ENCODE measurements at regions not wholly inside any gene's neighbourhood (a gene's known extent, or its start where the extent isn't known, plus 50 kb on each side); places are given as distances from the start of the nearest gene placed in this dataset.

DNA sequence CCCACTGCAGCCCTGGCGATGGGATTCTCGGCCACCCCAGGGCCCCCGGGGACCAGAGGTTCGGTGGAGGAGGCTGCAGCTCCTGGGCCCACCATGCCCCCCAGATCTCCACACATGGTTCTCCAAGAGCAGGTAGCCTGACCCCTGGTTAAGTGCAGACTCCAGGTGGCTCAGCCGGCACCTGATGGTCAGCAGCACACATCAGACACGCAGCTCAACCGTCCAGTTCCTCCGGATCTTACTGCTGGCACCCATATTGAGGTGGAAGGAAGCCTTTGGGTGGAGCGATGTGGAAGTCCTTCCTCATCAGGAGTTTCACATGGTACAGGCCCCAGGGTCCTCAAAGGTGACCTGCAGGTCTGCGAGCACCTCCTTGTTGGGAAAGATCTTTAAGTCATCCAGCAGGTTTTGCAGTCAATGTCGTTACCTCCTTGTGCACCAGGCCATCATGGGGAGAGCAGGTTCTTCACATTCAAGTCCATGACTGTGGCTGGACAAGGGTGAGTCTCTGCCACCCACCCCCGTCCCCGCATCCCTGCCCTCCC lies 74.2 kb upstream of the EEPD1 start:
- H2AFZ ChIP-seq (ENCODE audit: control insufficient read depth, low read depth, low read length), result no peak overlapping the region
- 51% methylated on average over 13 of the region's 13 CpGs for WGBS (ENCODE audit: insufficient coverage, insufficient replicate concordance, low lambda C conversion rate, missing lambda C conversion rate)
- H3K79me2 ChIP-seq (ENCODE audit: control insufficient read depth, insufficient read depth, low read length), result no peaks in the 10 kb centered on the region
- ChIA-PET SMC1A (ENCODE audit: uncharacterized antibody, unreplicated experiment) (no interaction called here), CTCF (interaction anchor here (1.2 kb wide), 1 partner anchor 14 kb away, joined by 3 read pairs; no protein-coding TSS in a partner anchor), RAD21 (ENCODE audit: unreplicated experiment) (no interaction called here), POLR2A (no interaction called here)
- H3K9ac ChIP-seq (ENCODE audit: control insufficient read depth, insufficient read depth, low read length), result no peak overlapping the region
- in situ Hi-C loops (cut with MboI), result no loop called here
- no peaks in the 10 kb centered on the region for H3K9me3 ChIP-seq (replicated peaks; ENCODE audit: control insufficient read depth, insufficient read depth, low read length)
- H3K36me3 ChIP-seq (ENCODE audit: control insufficient read depth in 2 of 2, insufficient read depth in 2 of 2, low read length in 1 of 2), result no peaks in the 10 kb centered on the region
- intact Hi-C loops (cut with micrococcal nuclease; ENCODE audit: unreplicated experiment), result no loop called here
- DNase-seq (ENCODE audit: low read depth, low spot score), result no peak
- H4K20me1 ChIP-seq (ENCODE audit: control insufficient read depth, insufficient read depth), result no peaks in the 10 kb centered on the region
- no peak overlapping the region for H3K4me3 ChIP-seq
- H3K4me1 ChIP-seq (ENCODE audit: control insufficient read depth, insufficient read depth, low read length), result no peaks in the 10 kb centered on the region
- ATAC-seq, result no peak
- no peak for FAIRE-seq
- no TSS peak for BruUV-seq (replicated peaks)
- H3K27me3 ChIP-seq (replicated peaks in 1 of 2; ENCODE audit: control insufficient read depth in 2 of 2, insufficient read depth in 2 of 2, low read length in 1 of 2), result no peaks in the 10 kb centered on the region; a peak in 2 of 4 replicates
- H3K27ac ChIP-seq (ENCODE audit: control insufficient read depth, insufficient read depth), result no peak overlapping the region
- no peak overlapping the region for H3K4me2 ChIP-seq (ENCODE audit: control insufficient read depth, insufficient read depth)
- TF ChIP-seq LARP7 (IDR thresholded peaks at IDR 0.05) (no peak), ATF7 (IDR thresholded peaks at IDR 0.05; ENCODE audit: low read depth) (no peak), HSF1 (IDR thresholded peaks at IDR 0.05; ENCODE audit: low read depth, low read length) (no peak), SIX5 (IDR thresholded peaks at IDR 0.05; ENCODE audit: low read depth, low read length, severe bottlenecking) (no peak), BCL3 (IDR thresholded peaks at IDR 0.05; ENCODE audit: borderline replicate concordance, insufficient read depth, low read depth, low read length, poor library complexity, severe bottlenecking) (no peak), IRF4 (IDR thresholded peaks at IDR 0.05; ENCODE audit: low read depth, low read length) (no peak), BRCA1 (IDR thresholded peaks at IDR 0.05; ENCODE audit: low read depth, low read length) (no peak), E2F4 (IDR thresholded peaks at IDR 0.05; ENCODE audit: low read depth, low read length) (no peak), CUX1 (IDR thresholded peaks at IDR 0.05; ENCODE audit: insufficient replicate concordance, low read depth, low read length) (no peak), TBL1XR1 (IDR thresholded peaks at IDR 0.05; ENCODE audit: low read depth, low read length) (no peak), ATF3 (IDR thresholded peaks at IDR 0.05; ENCODE audit: borderline replicate concordance, extremely low read depth, low read depth, low read length) (no peak), CHD4 (IDR thresholded peaks at IDR 0.05) (no peak), ZNF274 (IDR thresholded peaks at IDR 0.05; ENCODE audit: insufficient read depth, insufficient read length) (no peak), CREM (IDR thresholded peaks at IDR 0.05; ENCODE audit: low read depth) (no peak)
